ENCODE measurements at regions not wholly inside any gene's neighbourhood (a gene's known extent, or its start where the extent isn't known, plus 50 kb on each side); places are given as distances from the start of the nearest gene placed in this dataset.

GRCh38 chr11:70501933-70502540, 103.7 kb downstream of the CTTN start:
- no peak for DNase-seq

GRCh38 chr11:70502677-70503467, 104.5 kb downstream of the CTTN start:
- DNase-seq = no peak

GRCh38 chr11:70503468-70504221, 105.3 kb downstream of the CTTN start:
- no peak for DNase-seq

GRCh38 chr11:70504246-70505020, 106.1 kb downstream of the CTTN start:
- no peak for DNase-seq

GRCh38 chr11:70505331-70505731, 107.0 kb downstream of the CTTN start:
- DNase-seq = no peak

- DNase-seq = no peak
Measured at GRCh38 chr11:70505761-70506657, 107.7 kb downstream of the CTTN start.

- DNase-seq = no peak
Measured at GRCh38 chr11:70506658-70506970, 108.3 kb downstream of the CTTN start.

GRCh38 chr11:70506986-70507385, 108.7 kb downstream of the CTTN start:
- DNase-seq = no peak

GRCh38 chr11:70507466-70508230, 109.3 kb downstream of the CTTN start:
- no peak for DNase-seq

GRCh38 chr11:70508231-70508480, 109.8 kb downstream of the CTTN start:
- no peak for DNase-seq

GRCh38 chr11:70509476-70509875, 111.1 kb downstream of the CTTN start:
- no peak for DNase-seq

- no peak for DNase-seq
Measured at GRCh38 chr11:70510106-70510505, 111.8 kb downstream of the CTTN start.

GRCh38 chr11:70510571-70510970, 112.2 kb downstream of the CTTN start:
- DNase-seq = no peak

- DNase-seq = no peak
Measured at GRCh38 chr11:70511345-70511744, 113.0 kb downstream of the CTTN start.

GRCh38 chr11:70512716-70513115, 114.4 kb downstream of the CTTN start:
- no peak for DNase-seq

GRCh38 chr11:70517203-70517602, 118.9 kb downstream of the CTTN start:
- DNase-seq = no peak

GRCh38 chr11:70517988-70518907, 119.9 kb downstream of the CTTN start:
- DNase-seq = no peak

- no peak for DNase-seq
Measured at GRCh38 chr11:70519117-70519516, 120.8 kb downstream of the CTTN start.

- DNase-seq = no peak
Measured at GRCh38 chr11:70521475-70522308, 123.4 kb downstream of the CTTN start.

- no peak for DNase-seq
Measured at GRCh38 chr11:70522309-70522592, 123.9 kb downstream of the CTTN start.
